Germinal center (tissue), 1 donor: ENCODE measurements at regions not wholly inside any gene's neighbourhood (a gene's known extent, or its start where the extent isn't known, plus 50 kb on each side); places are given as distances from the start of the nearest gene placed in this dataset.

Experiments used
- DNase-seq: peaks from one replicate; pipeline ENCODE4 v3.0.0; 2012; ENCODE audit warnings: mixed read lengths, low spot score

GRCh38 chr6:170177772-170178560 is 112.9 kb downstream of the DLL1 start:
- no peak for DNase-seq

GRCh38 chr6:170176898-170177771 is 113.7 kb downstream of the DLL1 start:
- DNase-seq, result peak; percentile 21

GRCh38 chr6:170176136-170176897 is 114.6 kb downstream of the DLL1 start:
- DNase-seq, result no peak

- no peak for DNase-seq
Measured at GRCh38 chr6:170175644-170176135, 115.2 kb downstream of the DLL1 start.

GRCh38 chr6:170174771-170175643 is 115.9 kb downstream of the DLL1 start:
- DNase-seq, result no peak

GRCh38 chr6:170174124-170174770 is 116.6 kb downstream of the DLL1 start:
- no peak for DNase-seq

- no peak for DNase-seq
Measured at GRCh38 chr6:170173335-170173881, 117.5 kb downstream of the DLL1 start.

- DNase-seq, result no peak
Measured at GRCh38 chr6:170172825-170173256, 118.0 kb downstream of the DLL1 start.

GRCh38 chr6:170172392-170172791 is 118.5 kb downstream of the DLL1 start:
- no peak for DNase-seq

- no peak for DNase-seq
Measured at GRCh38 chr6:170167657-170168159, 123.2 kb downstream of the DLL1 start.

GRCh38 chr6:170166511-170167122 is 124.3 kb downstream of the DLL1 start:
- no peak for DNase-seq

- DNase-seq, result no peak
Measured at GRCh38 chr6:170165471-170166117, 125.3 kb downstream of the DLL1 start.

- no peak for DNase-seq
Measured at GRCh38 chr6:170165085-170165470, 125.8 kb downstream of the DLL1 start.

- no peak for DNase-seq
Measured at GRCh38 chr6:170164271-170164900, 126.5 kb downstream of the DLL1 start.

GRCh38 chr6:170163405-170164170 is 127.3 kb downstream of the DLL1 start:
- DNase-seq, result no peak

- DNase-seq, result no peak
Measured at GRCh38 chr6:170162775-170163404, 128.0 kb downstream of the DLL1 start.

GRCh38 chr6:170162011-170162774 is 128.7 kb downstream of the DLL1 start:
- no peak for DNase-seq
